GM20431 (cell line): ENCODE measurements at regions not wholly inside any gene's neighbourhood (a gene's known extent, or its start where the extent isn't known, plus 50 kb on each side); places are given as distances from the start of the nearest gene placed in this dataset.

ENCODE experiments used
- in situ Hi-C: fragments of 300-500 bp; cut with MseI, MboI; formaldehyde crosslinking; loops from one replicate; pipeline ENCODE4 v1.15.0; 2020; ENCODE audit warnings: low sequenced_read_pairs; ENCODE audit not compliant: unreplicated experiment

DNA sequence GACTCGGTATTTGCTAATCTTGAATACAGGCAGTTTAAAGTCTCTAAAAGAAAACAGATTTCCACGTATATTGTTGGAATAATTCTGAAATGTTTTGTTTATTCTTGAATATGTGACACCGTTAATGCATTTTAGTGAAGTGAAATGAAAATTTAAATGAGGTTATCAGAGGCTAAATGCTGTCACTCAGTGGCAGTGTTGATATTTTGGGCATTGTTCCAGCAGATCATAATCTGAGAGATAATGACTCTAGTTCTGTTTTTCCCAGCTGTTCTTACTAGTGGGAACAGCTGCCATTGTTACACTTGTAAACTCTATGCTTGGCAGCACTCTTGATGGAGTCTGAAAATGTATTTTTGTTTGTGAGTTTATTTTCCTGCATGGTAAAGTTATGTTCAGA, 365.6 kb upstream of the SLC10A2 start:
- in situ Hi-C loops, result no loop called here

DNA sequence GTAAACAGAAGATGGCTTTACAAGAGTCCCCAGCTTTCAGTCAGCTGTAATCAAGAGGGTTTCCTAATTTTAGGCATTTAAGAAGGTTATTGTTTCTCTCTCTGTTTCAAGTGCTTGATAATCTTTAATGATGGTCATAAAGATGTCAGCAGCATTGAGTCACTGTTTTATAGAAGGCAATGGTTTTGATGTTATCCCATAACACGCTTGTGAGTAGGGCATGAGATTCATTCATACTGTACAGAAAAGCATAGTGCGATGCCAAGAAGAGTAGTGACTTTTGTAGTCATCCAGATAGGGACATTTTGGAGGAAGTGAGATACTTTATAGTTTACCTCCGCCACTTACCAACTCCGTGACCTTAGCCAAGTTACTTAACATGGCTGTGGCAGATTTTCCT, 364.2 kb upstream of the SLC10A2 start:
- in situ Hi-C loops, result no loop called here

DNA sequence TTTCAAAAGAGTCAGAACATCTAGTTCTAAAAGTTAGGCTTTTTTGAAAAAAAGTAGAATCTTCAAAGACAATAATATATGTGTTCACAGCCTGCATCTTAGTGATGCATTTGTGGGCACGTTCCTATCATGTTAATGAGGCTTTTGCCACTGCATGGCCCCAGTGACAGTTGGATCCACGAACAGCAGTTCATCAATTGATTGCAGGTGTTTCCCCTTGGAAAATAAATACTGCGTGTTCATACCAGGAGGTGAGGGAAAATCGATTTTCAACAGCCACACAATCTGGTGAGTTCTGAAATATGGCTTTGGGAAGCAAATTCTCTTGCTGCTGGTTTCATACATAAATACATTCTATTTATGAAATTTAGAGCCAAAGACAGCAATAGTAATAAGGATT, 343.8 kb upstream of the SLC10A2 start:
- in situ Hi-C loops, result no loop called here

GRCh38 chr13:103406967-103407366, 340.8 kb upstream of the SLC10A2 start:
- in situ Hi-C loops, result no loop called here

DNA sequence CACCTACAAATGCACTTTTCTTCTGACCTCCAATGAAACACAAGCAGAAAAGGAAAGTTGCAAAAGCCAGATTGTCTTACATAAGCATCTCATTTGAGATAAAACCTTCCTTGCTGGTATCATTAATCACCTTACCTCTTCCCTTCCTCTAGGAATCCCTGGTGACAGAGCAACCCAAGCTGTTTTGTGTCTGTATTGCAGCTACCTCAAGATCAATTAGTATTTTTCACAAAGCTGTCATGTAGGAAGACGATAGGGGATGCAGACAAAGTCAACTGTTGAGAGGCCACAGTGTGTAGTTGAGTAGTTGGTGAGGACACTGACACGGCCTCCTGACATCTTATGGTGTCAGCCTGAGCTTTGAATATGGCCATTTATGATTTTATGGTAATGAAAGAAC, 339.1 kb upstream of the SLC10A2 start:
- in situ Hi-C loops, result no loop called here

DNA sequence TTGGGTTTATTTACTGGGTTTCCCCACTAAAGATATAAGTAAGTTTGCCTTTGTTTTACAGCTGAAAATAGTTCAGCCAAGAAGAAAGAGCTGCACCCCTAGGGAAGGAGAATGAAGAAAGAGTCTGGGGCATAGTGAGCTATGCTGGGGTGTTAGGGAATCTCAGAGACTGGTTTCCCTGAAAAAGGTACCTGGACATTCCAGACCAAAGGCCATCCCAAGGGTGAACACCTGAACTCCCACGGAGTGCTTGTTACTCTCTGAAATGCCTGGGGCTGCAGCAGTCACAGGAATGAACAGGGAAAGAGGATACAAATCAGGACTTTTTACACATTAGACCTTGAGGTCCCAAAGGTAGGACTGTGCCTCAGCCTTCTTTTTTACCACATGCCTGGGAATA, 337.6 kb upstream of the SLC10A2 start:
- in situ Hi-C loops, result no loop called here

DNA sequence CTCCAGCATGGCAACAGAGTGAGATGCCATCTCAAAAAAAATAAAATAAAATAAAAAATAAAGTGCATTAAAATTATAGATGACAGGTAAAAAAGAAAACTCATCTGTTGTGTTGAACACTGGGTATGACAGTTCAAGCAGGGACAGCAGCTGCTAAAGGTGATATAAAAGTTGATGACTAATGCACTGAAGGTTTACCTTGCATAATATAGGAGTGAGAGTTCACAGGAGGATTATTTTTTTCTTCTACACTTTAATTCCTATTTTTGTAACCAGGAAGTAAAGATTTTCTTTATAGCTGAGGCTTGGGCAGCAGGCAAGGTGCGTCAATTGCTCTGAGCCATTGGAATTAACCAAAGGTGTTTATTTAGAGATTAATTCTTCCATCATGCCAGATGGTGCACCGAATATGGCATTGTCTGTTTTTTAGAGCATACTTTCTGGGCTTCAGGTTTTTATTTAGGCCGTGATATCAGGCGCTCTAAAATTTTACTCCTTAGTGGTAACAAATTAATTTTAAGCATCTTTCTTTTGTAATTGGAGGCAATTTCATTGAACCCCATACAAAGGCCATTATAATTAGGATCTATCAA, 337.0 kb upstream of the SLC10A2 start:
- in situ Hi-C loops, result no loop called here

- in situ Hi-C loops, result no loop called here
Observed at GRCh38 chr13:103395139-103395538, 328.9 kb upstream of the SLC10A2 start.

GRCh38 chr13:103394618-103395017, 328.4 kb upstream of the SLC10A2 start:
- in situ Hi-C loops, result no loop called here

DNA sequence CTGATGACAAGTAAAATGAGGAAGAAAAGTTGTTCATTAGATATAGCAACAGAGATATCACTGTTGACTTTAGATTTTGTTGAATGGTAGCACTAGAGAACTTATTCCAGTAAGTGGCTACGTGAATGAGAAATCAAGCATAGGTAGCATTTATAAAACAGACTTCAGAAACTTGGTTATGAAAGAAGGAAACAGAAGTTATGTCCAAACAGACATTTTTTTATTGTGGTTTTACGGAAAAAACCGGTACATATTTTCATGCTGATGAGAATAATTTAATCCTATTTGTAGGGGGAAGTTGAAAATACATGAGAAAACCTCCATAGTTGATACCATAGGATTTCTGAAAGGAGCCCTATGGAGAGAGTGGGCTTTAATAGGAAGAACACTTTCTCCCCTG, 325.7 kb upstream of the SLC10A2 start:
- in situ Hi-C loops, result no loop called here

DNA sequence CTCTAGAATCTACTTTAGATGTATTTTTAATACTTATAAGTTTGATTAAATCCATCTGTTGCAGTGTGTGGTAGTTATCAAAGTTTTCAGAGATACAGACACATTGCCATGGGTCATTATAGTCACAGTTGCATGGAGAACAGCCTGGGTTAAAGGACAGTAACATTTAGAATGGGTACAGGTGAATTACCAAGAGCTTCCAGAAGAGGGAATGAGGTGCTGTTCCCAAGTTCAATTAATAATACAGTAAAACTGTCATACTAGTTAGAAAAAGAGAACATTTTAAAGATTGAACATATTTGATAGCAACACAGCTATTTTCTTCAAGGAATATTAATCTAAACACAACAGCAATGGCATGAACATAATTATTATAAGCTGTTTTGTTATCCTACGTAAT, 322.6 kb upstream of the SLC10A2 start:
- in situ Hi-C loops, result no loop called here

DNA sequence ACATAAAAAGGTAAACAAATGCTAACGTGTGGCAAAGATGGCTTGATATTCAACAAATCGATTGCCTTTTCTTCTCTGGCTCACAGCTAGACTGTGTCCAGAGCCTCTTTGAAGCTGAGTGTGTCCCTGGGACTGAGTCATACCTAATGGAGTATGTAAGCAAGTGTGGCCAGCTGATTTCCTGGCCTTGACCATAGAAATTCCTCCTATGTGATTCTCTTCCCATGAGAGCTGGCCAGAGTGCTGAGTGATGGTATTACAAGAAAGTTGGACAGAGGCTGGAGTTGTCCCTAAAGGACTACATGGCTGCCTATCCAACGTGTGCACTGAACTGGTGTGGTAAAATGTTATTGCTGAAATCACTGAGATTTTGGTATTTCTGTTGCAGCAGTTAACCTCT, 320.1 kb upstream of the SLC10A2 start:
- in situ Hi-C loops, result no loop called here

GRCh38 chr13:103373916-103374315, 307.7 kb upstream of the SLC10A2 start:
- in situ Hi-C loops, result no loop called here

- in situ Hi-C loops, result no loop called here
Observed at GRCh38 chr13:103371271-103371670, 305.1 kb upstream of the SLC10A2 start.

DNA sequence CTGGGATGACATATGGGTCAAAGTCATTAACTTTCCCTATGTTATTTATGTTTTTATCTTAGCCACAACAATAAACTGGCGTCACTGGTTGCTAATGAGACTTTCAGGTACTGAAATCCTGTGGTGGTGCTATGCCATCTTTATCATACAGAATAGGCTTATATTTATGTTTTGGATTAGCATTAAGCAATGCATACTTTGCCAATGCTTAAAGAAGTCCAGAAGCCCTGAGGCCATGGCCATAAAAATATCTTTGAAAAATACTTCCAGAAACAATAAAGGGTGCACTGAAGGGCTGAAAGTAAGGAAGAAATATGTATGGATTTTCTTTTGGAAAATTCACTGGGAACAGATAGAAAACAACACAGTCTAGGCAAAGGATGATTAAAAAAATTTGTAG, 304.6 kb upstream of the SLC10A2 start:
- in situ Hi-C loops, result no loop called here

DNA sequence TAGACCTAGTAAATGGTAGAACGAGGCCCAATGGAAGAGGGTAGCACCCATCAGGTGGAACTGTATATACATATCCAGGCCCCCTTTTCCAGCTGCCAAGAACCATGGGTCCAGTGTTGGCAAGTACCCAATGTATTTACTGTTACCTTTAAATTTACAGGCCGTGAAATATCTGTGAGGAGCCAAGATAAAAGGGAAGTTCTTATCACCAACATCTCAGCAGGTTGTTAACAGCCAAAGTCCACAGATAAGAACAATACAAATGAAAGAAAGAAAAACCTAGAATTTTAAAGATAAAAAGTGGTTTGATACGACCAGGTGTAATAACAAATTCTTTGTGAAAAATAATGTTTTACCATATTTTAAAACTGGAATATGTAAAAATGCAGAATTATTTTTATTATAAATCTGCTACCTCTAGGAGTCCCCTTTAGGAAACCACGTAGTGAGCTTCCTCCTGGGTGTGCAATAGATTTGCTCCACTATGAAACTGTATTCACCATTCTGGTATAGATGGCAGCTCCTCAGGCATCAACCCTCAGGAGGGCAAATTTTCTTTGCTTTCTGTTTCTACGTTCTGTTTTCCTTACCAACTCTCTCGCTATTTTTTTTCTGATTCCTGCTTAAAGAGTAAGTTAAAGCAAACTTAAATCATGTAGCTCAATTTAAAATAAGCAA, 292.2 kb upstream of the SLC10A2 start:
- in situ Hi-C loops, result no loop called here

DNA sequence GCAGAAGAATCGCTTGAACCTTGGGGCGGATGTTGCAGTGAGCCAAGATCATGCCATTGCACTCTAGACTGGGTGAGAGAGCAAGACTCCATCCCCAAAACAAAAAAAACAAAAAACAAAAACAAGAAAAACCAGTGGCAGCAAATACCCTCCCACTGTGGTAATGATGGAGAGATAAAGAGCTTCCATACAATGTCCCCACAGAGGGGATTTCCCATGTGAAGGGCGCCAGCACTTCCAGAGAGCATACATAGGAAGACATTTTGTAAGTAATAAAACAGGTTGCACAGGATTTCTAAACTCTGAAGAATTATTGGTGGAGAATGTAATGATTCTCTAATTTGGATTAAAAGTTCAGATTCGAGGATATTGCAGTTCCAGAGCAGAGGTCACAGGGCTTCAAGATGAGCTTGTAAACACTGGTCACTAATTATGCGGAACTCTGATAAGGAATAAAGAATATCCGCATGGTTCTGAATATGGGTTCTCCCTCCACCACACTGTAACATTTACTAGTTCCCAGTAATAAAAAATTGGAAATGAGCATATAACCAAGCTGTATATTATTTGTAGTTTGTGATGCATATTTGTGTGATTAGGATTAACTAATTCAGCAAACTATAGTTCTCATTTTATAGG, 290.1 kb upstream of the SLC10A2 start:
- in situ Hi-C loops, result no loop called here

DNA sequence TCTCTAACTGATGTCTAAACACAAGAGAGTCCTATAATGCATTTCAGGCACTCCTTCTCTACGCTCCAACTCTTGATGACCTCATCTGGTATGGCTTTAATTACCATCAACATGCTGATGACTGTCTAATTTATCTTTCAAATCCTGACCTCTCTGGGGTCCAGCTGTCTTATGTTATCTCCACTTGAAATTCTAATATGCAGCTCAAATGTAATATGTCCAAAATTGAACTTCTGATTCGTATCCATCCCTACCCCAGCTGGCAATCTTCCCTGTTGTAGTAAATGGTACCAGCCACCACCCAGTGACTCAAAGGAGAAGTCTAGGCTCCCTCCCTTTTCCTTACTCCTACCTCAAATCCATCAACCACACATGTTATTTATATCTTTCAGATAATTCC, 288.0 kb upstream of the SLC10A2 start:
- in situ Hi-C loops, result no loop called here

- in situ Hi-C loops, result no loop called here
Observed at GRCh38 chr13:103351035-103351828, 285.0 kb upstream of the SLC10A2 start.

- in situ Hi-C loops, result no loop called here
Observed at GRCh38 chr13:103350147-103350546, 283.9 kb upstream of the SLC10A2 start.
